MM.1S (cell line): ENCODE measurements at regions not wholly inside any gene's neighbourhood (a gene's known extent, or its start where the extent isn't known, plus 50 kb on each side); places are given as distances from the start of the nearest gene placed in this dataset.

Source experiments
- DNase-seq: peaks from one replicate; pipeline ENCODE4 v3.0.0-alpha.2; 2015
- H2AFZ ChIP-seq: fragments of 300-600 bp; sonication (generic); 2 replicates; pipeline ENCODE4 v1.6.0; 2016; ENCODE audit warnings: antibody characterized with exemption, low read length
- H3F3A ChIP-seq: fragments of 300-600 bp; sonication (generic); 2 replicates; pipeline ENCODE4 v1.6.1; 2016; ENCODE audit warnings: mild to moderate bottlenecking, antibody characterized with exemption, low read length, moderate library complexity, mixed read lengths; ENCODE audit not compliant: insufficient read depth
- H3K27ac ChIP-seq: fragments of 300-600 bp; sonication (generic); 2 replicates; pipeline ENCODE4 v1.5.1; 2016; ENCODE audit warnings: mild to moderate bottlenecking, low read length
- H3K27me3 ChIP-seq: fragments of 300-600 bp; sonication (generic); replicated peaks from 2 replicates; pipeline ENCODE4 v1.6.0; 2016; ENCODE audit warnings: low read length; ENCODE audit not compliant: insufficient read depth
- H3K36me3 ChIP-seq: fragments of 300-600 bp; sonication (generic); replicated peaks from 2 replicates; pipeline ENCODE4 v1.6.1; 2016; ENCODE audit warnings: mild to moderate bottlenecking, low read length, mixed read lengths; ENCODE audit not compliant: insufficient read depth
- H3K4me1 ChIP-seq: fragments of 300-600 bp; sonication (generic); 2 replicates; pipeline ENCODE4 v1.6.1; 2016; ENCODE audit warnings: low read length, mixed read lengths
- H3K4me2 ChIP-seq: fragments of 300-600 bp; sonication (generic); 2 replicates; pipeline ENCODE4 v1.6.0; 2016; ENCODE audit warnings: low read depth, low read length
- H3K4me3 ChIP-seq: fragments of 300-600 bp; sonication (generic); 2 replicates; pipeline ENCODE4 v1.5.1; 2016; ENCODE audit warnings: low read length, mixed read lengths
- H3K79me2 ChIP-seq: fragments of 300-600 bp; sonication (generic); 2 replicates; pipeline ENCODE4 v1.6.1; 2016; ENCODE audit warnings: mixed run types, low read length, mixed read lengths
- H3K9ac ChIP-seq: fragments of 300-600 bp; sonication (generic); 2 replicates; pipeline ENCODE4 v1.6.1; 2016; ENCODE audit warnings: low read length, mixed read lengths
- H3K9me2 ChIP-seq: fragments of 300-600 bp; sonication (generic); replicated peaks from 2 replicates; pipeline ENCODE4 v1.6.1; 2016; ENCODE audit warnings: mild to moderate bottlenecking, low read length, mixed read lengths; ENCODE audit not compliant: insufficient read depth
- H3K9me3 ChIP-seq: fragments of 300-600 bp; sonication (generic); replicated peaks from 2 replicates; pipeline ENCODE4 v1.6.1; 2016; ENCODE audit warnings: mild to moderate bottlenecking, low read length, mixed read lengths; ENCODE audit not compliant: insufficient read depth
- H4K20me1 ChIP-seq: fragments of 300-600 bp; sonication (generic); 2 replicates; pipeline ENCODE4 v1.6.1; 2016; ENCODE audit warnings: mild to moderate bottlenecking, low read length, moderate library complexity, mixed read lengths; ENCODE audit not compliant: insufficient read depth
- CTCF ChIP-seq: fragments of 300-600 bp; sonication (generic); IDR thresholded peaks from 2 replicates; pipeline ENCODE4 v1.5.1; 2016; ENCODE audit warnings: antibody characterized with exemption, low read length, mixed read lengths
- EZH2 ChIP-seq: fragments of 300-600 bp; sonication (generic); optimal IDR thresholded peaks from 2 replicates; pipeline ENCODE3; 2017; ENCODE audit warnings: low read depth, mild to moderate bottlenecking, antibody characterized with exemption, low read length, mixed read lengths
- EZH2phosphoT487 ChIP-seq: fragments of 300-600 bp; sonication (generic); IDR thresholded peaks from 2 replicates; pipeline ENCODE4 v1.6.1; 2018; ENCODE audit warnings: antibody characterized with exemption, low read length

GRCh38 chr2:150168595-150169236, 318.8 kb downstream of the RND3 start:
- no peak overlapping the region for H2AFZ ChIP-seq
- H3K4me2 ChIP-seq, result no peak overlapping the region
- no peaks in the 10 kb centered on the region for H3F3A ChIP-seq

GRCh38 chr2:150167711-150168110, 319.8 kb downstream of the RND3 start:
- H3K4me3 ChIP-seq, result no peak overlapping the region
- H3K79me2 ChIP-seq, result no peaks in the 10 kb centered on the region
- H4K20me1 ChIP-seq, result no peaks in the 10 kb centered on the region
- H3K27ac ChIP-seq, result no peak overlapping the region
- no peaks in the 10 kb centered on the region for H3K9me3 ChIP-seq
- H3F3A ChIP-seq, result no peaks in the 10 kb centered on the region
- no peak overlapping the region for H3K9ac ChIP-seq
- no peaks in the 10 kb centered on the region for H3K9me2 ChIP-seq
- H3K4me1 ChIP-seq, result no peaks in the 10 kb centered on the region
- TF ChIP-seq CTCF (no peak), EZH2 (no peak), EZH2phosphoT487 (no peak)
- H2AFZ ChIP-seq, result no peak overlapping the region
- H3K36me3 ChIP-seq, result no peaks in the 10 kb centered on the region
- DNase-seq, result no peak
- no peaks in the 10 kb centered on the region for H3K27me3 ChIP-seq
- H3K4me2 ChIP-seq, result no peak overlapping the region

More at GRCh38 chr2:150168595-150169236, 318.8 kb downstream of the RND3 start:
- Histone ChIP-seq H4K20me1 (no peaks in the 10 kb centered on the region), H3K4me1 (no peaks in the 10 kb centered on the region), H3K79me2 (no peaks in the 10 kb centered on the region), H3K27me3 (no peaks in the 10 kb centered on the region), H3K9ac (no peak overlapping the region), H3K27ac (no peak overlapping the region), H3K9me3 (no peaks in the 10 kb centered on the region), H3K4me3 (no peak overlapping the region), H3K36me3 (no peaks in the 10 kb centered on the region), H3K9me2 (no peaks in the 10 kb centered on the region)
- DNase-seq, result no peak
- TF ChIP-seq EZH2phosphoT487 (no peak), EZH2 (no peak), CTCF (no peak)

- H3K9ac ChIP-seq, result no peak overlapping the region
- H2AFZ ChIP-seq, result no peak overlapping the region
Observed at GRCh38 chr2:150166313-150167051, 321.0 kb downstream of the RND3 start.

More at GRCh38 chr2:150166313-150167051, 321.0 kb downstream of the RND3 start:
- TF ChIP-seq EZH2 (no peak), CTCF (no peak), EZH2phosphoT487 (no peak)
- DNase-seq, result no peak
- Histone ChIP-seq H3K4me1 (no peaks in the 10 kb centered on the region), H4K20me1 (no peaks in the 10 kb centered on the region), H3K27me3 (no peaks in the 10 kb centered on the region), H3K4me2 (no peak overlapping the region), H3K4me3 (no peak overlapping the region), H3K9me2 (no peaks in the 10 kb centered on the region), H3K36me3 (no peaks in the 10 kb centered on the region), H3K27ac (no peak overlapping the region), H3F3A (no peaks in the 10 kb centered on the region), H3K79me2 (no peaks in the 10 kb centered on the region), H3K9me3 (no peaks in the 10 kb centered on the region)
